ENCODE measurements at regions not wholly inside any gene's neighbourhood (a gene's known extent, or its start where the extent isn't known, plus 50 kb on each side); places are given as distances from the start of the nearest gene placed in this dataset.
A peak's percentile ranks its signal among the peaks of the same experiment; 100 is the strongest.

GRCh38 chr7:136692221-136692620 lies 176.2 kb upstream of the CHRM2 start:
- Histone ChIP-seq H3K9ac (ENCODE audit: low read depth, low read length, poor library complexity, severe bottlenecking) (no peak overlapping the region), H3K4me3 (ENCODE audit: low read length, poor library complexity, severe bottlenecking) (no peak overlapping the region), H3K36me3 (ENCODE audit: insufficient read depth, low read length) (no peaks in the 10 kb centered on the region), H3K9me2 (replicated peaks; ENCODE audit: low read depth, low read length) (no peaks in the 10 kb centered on the region), H3F3A (ENCODE audit: low read depth) (no peaks in the 10 kb centered on the region), H3K4me1 (ENCODE audit: insufficient read depth, low read length, poor library complexity, severe bottlenecking) (no peaks in the 10 kb centered on the region), H3K79me2 (ENCODE audit: insufficient read depth, low read length) (no peaks in the 10 kb centered on the region), H2AFZ (ENCODE audit: low read length) (no peak overlapping the region), H4K20me1 (ENCODE audit: insufficient read depth, low read length, poor library complexity, severe bottlenecking) (no peaks in the 10 kb centered on the region), H3K27me3 (ENCODE audit: insufficient read depth, low read length, poor library complexity, severe bottlenecking) (no peaks in the 10 kb centered on the region), H3K4me2 (ENCODE audit: low read depth, low read length, poor library complexity, severe bottlenecking) (no peak overlapping the region), H3K9me3 (ENCODE audit: insufficient read depth, low read depth, low read length) (no peaks in the 10 kb centered on the region)
- TF ChIP-seq CTCF (conservative IDR thresholded peaks at IDR 0.05; ENCODE audit: low read length) (no peak), EZH2phosphoT487 (IDR thresholded peaks at IDR 0.05; ENCODE audit: borderline replicate concordance) (no peak)

GRCh38 chr7:136688601-136689000 lies 179.9 kb upstream of the CHRM2 start:
- Histone ChIP-seq H3K36me3 (ENCODE audit: insufficient read depth, low read length) (no peaks in the 10 kb centered on the region), H3K4me3 (ENCODE audit: low read length, poor library complexity, severe bottlenecking) (no peak overlapping the region), H3K9me3 (ENCODE audit: insufficient read depth, low read depth, low read length) (no peaks in the 10 kb centered on the region), H3K9ac (ENCODE audit: low read depth, low read length, poor library complexity, severe bottlenecking) (no peak overlapping the region), H3F3A (ENCODE audit: low read depth) (no peaks in the 10 kb centered on the region), H3K4me1 (ENCODE audit: insufficient read depth, low read length, poor library complexity, severe bottlenecking) (no peaks in the 10 kb centered on the region), H2AFZ (ENCODE audit: low read length) (no peak overlapping the region), H4K20me1 (ENCODE audit: insufficient read depth, low read length, poor library complexity, severe bottlenecking) (no peaks in the 10 kb centered on the region), H3K27me3 (ENCODE audit: insufficient read depth, low read length, poor library complexity, severe bottlenecking) (no peaks in the 10 kb centered on the region), H3K9me2 (replicated peaks; ENCODE audit: low read depth, low read length) (no peaks in the 10 kb centered on the region), H3K79me2 (ENCODE audit: insufficient read depth, low read length) (no peaks in the 10 kb centered on the region), H3K4me2 (ENCODE audit: low read depth, low read length, poor library complexity, severe bottlenecking) (no peak overlapping the region)
- no peak for TF ChIP-seq CTCF (conservative IDR thresholded peaks at IDR 0.05; ENCODE audit: low read length)
- no peak for TF ChIP-seq EZH2phosphoT487 (IDR thresholded peaks at IDR 0.05; ENCODE audit: borderline replicate concordance)

GRCh38 chr7:136687693-136688322 lies 180.6 kb upstream of the CHRM2 start:
- Histone ChIP-seq H3K4me3 (ENCODE audit: low read length, poor library complexity, severe bottlenecking) (no peak overlapping the region), H3K4me2 (ENCODE audit: low read depth, low read length, poor library complexity, severe bottlenecking) (no peak overlapping the region), H3F3A (ENCODE audit: low read depth) (no peaks in the 10 kb centered on the region), H3K9ac (ENCODE audit: low read depth, low read length, poor library complexity, severe bottlenecking) (no peak overlapping the region), H2AFZ (ENCODE audit: low read length) (no peak overlapping the region), H3K9me2 (replicated peaks; ENCODE audit: low read depth, low read length) (no peaks in the 10 kb centered on the region), H3K4me1 (ENCODE audit: insufficient read depth, low read length, poor library complexity, severe bottlenecking) (no peaks in the 10 kb centered on the region), H3K36me3 (ENCODE audit: insufficient read depth, low read length) (no peaks in the 10 kb centered on the region), H3K27me3 (ENCODE audit: insufficient read depth, low read length, poor library complexity, severe bottlenecking) (no peaks in the 10 kb centered on the region), H3K79me2 (ENCODE audit: insufficient read depth, low read length) (no peaks in the 10 kb centered on the region), H4K20me1 (ENCODE audit: insufficient read depth, low read length, poor library complexity, severe bottlenecking) (no peaks in the 10 kb centered on the region), H3K9me3 (ENCODE audit: insufficient read depth, low read depth, low read length) (no peaks in the 10 kb centered on the region)
- TF ChIP-seq CTCF (conservative IDR thresholded peaks at IDR 0.05; ENCODE audit: low read length) (peak; percentile 66), EZH2phosphoT487 (IDR thresholded peaks at IDR 0.05; ENCODE audit: borderline replicate concordance) (no peak)

All from Loucy (cell line).